Natural killer cell (primary cell): ENCODE measurements at regions not wholly inside any gene's neighbourhood (a gene's known extent, or its start where the extent isn't known, plus 50 kb on each side); places are given as distances from the start of the nearest gene placed in this dataset.

Experiments used
- ATAC-seq, 3 donors: fragments of 150-1000 bp in 2 of 3; fragments of 200-7000 bp in 1 of 3; cut with Tn5 transposase; 1 replicate in 1 of 3; 2 replicates in 2 of 3; pipeline ENCODE4 v1.10.0; 2021; ENCODE audit warnings: mild to moderate bottlenecking in 2 of 3, moderate library complexity in 2 of 3
- DNase-seq, 2 donors: peaks; one replicate each; pipeline versions ENCODE4 v3.0.0 to v3.0.0-alpha.2; 2013 to 2021; ENCODE audit warnings: mixed read lengths in 1 of 2
- H3K27ac ChIP-seq: one replicate; pipeline ENCODE4 v1.5.1; 2013; ENCODE audit warnings: mild to moderate bottlenecking, low read length
- H3K27me3 ChIP-seq: one replicate; pipeline ENCODE4 v1.6.1; 2013; ENCODE audit warnings: low read length; ENCODE audit not compliant: control insufficient read depth, insufficient read depth
- H3K36me3 ChIP-seq: one replicate; pipeline ENCODE4 v1.6.1; 2013; ENCODE audit warnings: low read length; ENCODE audit not compliant: control insufficient read depth, insufficient read depth
- H3K4me1 ChIP-seq: one replicate; pipeline ENCODE4 v1.6.1; 2013; ENCODE audit warnings: low read length; ENCODE audit not compliant: control insufficient read depth, insufficient read depth
- H3K4me3 ChIP-seq: one replicate; pipeline ENCODE4 v1.5.1; 2013; ENCODE audit warnings: low read length
- H3K9me3 ChIP-seq: one replicate; pipeline ENCODE4 v1.6.1; 2013; ENCODE audit warnings: low read length; ENCODE audit not compliant: control insufficient read depth, insufficient read depth
- H3K27ac Mint-ChIP-seq, 2 donors: one replicate each; pipeline ENCODE4 v1.8.0; 2022; ENCODE audit warnings: mild to moderate bottlenecking in 2 of 2, mixed read lengths in 2 of 2, moderate library complexity in 1 of 2
- H3K27me3 Mint-ChIP-seq, 2 donors: one replicate each; pipeline ENCODE4 v1.8.0; 2022; ENCODE audit warnings: low read depth in 2 of 2, mixed read lengths in 2 of 2
- H3K36me3 Mint-ChIP-seq: one replicate; pipeline ENCODE4 v1.8.0; 2022; ENCODE audit warnings: mixed read lengths
- H3K4me1 Mint-ChIP-seq, 2 donors: one replicate each; pipeline ENCODE4 v1.8.0; 2022; ENCODE audit warnings: mixed read lengths in 2 of 2
- H3K4me3 Mint-ChIP-seq: one replicate; pipeline ENCODE4 v1.8.0; 2022; ENCODE audit warnings: mild to moderate bottlenecking, moderate library complexity, mixed read lengths
- H3K9me3 Mint-ChIP-seq, 2 donors: one replicate each; pipeline ENCODE4 v1.8.0; 2022; ENCODE audit warnings: mixed read lengths in 2 of 2
- CTCF ChIP-seq: fragments of 200-600 bp; IDR thresholded peaks from one replicate; pipeline ENCODE4 v1.8.0; 2022; ENCODE audit warnings: antibody characterized with exemption
- WGBS: methylation state at CpG from one replicate; pipeline ENCODE4 v1.1.7; 2013; ENCODE audit warnings: missing lambda C conversion rate; ENCODE audit not compliant: insufficient coverage; 5-methylcytosine and 5-hydroxymethylcytosine counted together
- intact Hi-C: fragments of 100-400 bp; cut with micrococcal nuclease; formaldehyde crosslinking; loops from one replicate; pipeline ENCODE4 v1.14.2; 2022

- H3K27ac Mint-ChIP-seq: no peak overlapping the region
- no peak overlapping the region for H3K4me3 Mint-ChIP-seq
Measured at GRCh38 chr5:89359046-89359445, 476.1 kb upstream of the MEF2C start.

GRCh38 chr5:89353837-89354551 lies 471.0 kb upstream of the MEF2C start:
- peak in 1 of 3 donors; percentile 65 for ATAC-seq
- no peak overlapping the region for H3K27ac ChIP-seq
- WGBS: 61% methylated on average over 1 of the region's 1 CpG
- H3K4me1 Mint-ChIP-seq: peaks cover 13 to 16% of the 10 kb centered on the region in 2 donors
- no peaks in the 10 kb centered on the region for H3K4me1 ChIP-seq
- no peak for TF ChIP-seq CTCF
- no peak overlapping the region for H3K4me3 ChIP-seq
- H3K9me3 Mint-ChIP-seq: no peaks in the 10 kb centered on the region
- no peaks in the 10 kb centered on the region for H3K27me3 Mint-ChIP-seq
- no peak for DNase-seq
- H3K27ac Mint-ChIP-seq: peak overlapping the region; percentile 23 to 47
- no peaks in the 10 kb centered on the region for H3K36me3 Mint-ChIP-seq
- no peaks in the 10 kb centered on the region for H3K36me3 ChIP-seq
- intact Hi-C loops: no loop called here
- H3K27me3 ChIP-seq: no peaks in the 10 kb centered on the region
- peaks cover 2% of the 10 kb centered on the region for H3K9me3 ChIP-seq
- H3K4me3 Mint-ChIP-seq: no peak overlapping the region

More at GRCh38 chr5:89359046-89359445, 476.1 kb upstream of the MEF2C start:
- H3K27me3 ChIP-seq: no peaks in the 10 kb centered on the region
- no peaks in the 10 kb centered on the region for H3K27me3 Mint-ChIP-seq
- no peaks in the 10 kb centered on the region for H3K9me3 Mint-ChIP-seq
- TF ChIP-seq CTCF: no peak
- no peak overlapping the region for H3K27ac ChIP-seq
- ATAC-seq: no peak
- peaks cover 2% of the 10 kb centered on the region for H3K9me3 ChIP-seq
- intact Hi-C loops: no loop called here
- H3K36me3 Mint-ChIP-seq: no peaks in the 10 kb centered on the region
- H3K4me3 ChIP-seq: no peak overlapping the region
- 89% methylated on average over 2 of the region's 3 CpGs for WGBS
- H3K36me3 ChIP-seq: no peaks in the 10 kb centered on the region
- no peaks in the 10 kb centered on the region for H3K4me1 ChIP-seq
- peaks cover 6 to 9% of the 10 kb centered on the region in 2 donors for H3K4me1 Mint-ChIP-seq
- DNase-seq: no peak

DNA sequence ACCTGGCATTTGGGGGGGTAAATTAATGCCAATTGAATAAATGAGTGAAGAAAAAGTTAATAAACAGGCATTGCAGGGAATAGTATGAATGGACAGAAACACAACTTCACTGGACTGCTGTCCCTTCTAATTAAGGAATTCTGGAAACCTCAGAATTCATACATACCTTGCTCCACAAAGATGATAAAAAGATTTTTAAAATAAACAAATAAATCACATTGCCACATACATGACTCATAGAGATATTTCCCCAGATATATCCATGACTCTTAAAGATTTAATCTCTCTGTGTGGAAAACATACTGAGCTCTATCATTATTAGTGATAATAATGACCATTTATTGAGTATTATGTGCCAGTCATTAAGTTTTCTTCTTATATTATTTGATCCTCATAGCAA lies 469.0 kb upstream of the MEF2C start:
- Histone ChIP-seq H3K9me3 (peaks cover 2% of the 10 kb centered on the region), H3K27me3 (no peaks in the 10 kb centered on the region), H3K4me1 (no peaks in the 10 kb centered on the region), H3K36me3 (no peaks in the 10 kb centered on the region), H3K27ac (no peak overlapping the region), H3K4me3 (no peak overlapping the region)
- no peaks in the 10 kb centered on the region for H3K27me3 Mint-ChIP-seq
- H3K36me3 Mint-ChIP-seq: no peaks in the 10 kb centered on the region
- H3K27ac Mint-ChIP-seq: no peak overlapping the region
- intact Hi-C loops: no loop called here
- DNase-seq (no peak), ATAC-seq (no peak)
- TF ChIP-seq CTCF: no peak
- H3K4me1 Mint-ChIP-seq: peaks cover 13 to 16% of the 10 kb centered on the region in 2 donors
- H3K9me3 Mint-ChIP-seq: no peaks in the 10 kb centered on the region
- no peak overlapping the region for H3K4me3 Mint-ChIP-seq

DNA sequence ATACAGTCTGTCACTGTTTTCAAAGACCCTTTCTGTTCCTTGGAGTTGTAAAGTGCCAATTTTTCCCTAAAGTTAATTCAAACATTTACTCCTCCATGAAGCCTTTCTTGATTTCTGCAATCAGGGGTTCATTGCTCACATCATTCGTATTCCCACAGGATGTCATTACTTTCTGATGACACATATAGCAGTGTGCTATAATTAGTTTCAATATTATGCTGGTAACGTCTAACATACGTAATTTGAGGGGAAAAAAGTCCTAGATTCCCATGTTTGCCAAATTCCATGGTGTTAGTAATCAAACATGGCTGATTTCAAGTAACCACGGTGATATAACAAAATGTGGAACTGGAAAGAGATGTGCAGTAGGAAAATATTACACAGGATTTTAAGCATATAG lies 468.2 kb upstream of the MEF2C start:
- Mint-ChIP-seq H3K4me1 (peaks cover 18 to 20% of the 10 kb centered on the region in 2 donors), H3K27me3 (no peaks in the 10 kb centered on the region), H3K9me3 (no peaks in the 10 kb centered on the region), H3K27ac (no peak overlapping the region), H3K36me3 (no peaks in the 10 kb centered on the region), H3K4me3 (no peak overlapping the region)
- intact Hi-C loops: no loop called here
- WGBS: 70% methylated on average over 4 of the region's 4 CpGs
- Histone ChIP-seq H3K4me1 (no peaks in the 10 kb centered on the region), H3K27me3 (no peaks in the 10 kb centered on the region), H3K9me3 (peaks cover 2% of the 10 kb centered on the region), H3K27ac (no peak overlapping the region), H3K4me3 (no peak overlapping the region), H3K36me3 (no peaks in the 10 kb centered on the region)
- ATAC-seq: no peak
- no peak for TF ChIP-seq CTCF
- DNase-seq: no peak
